ENCODE measurements at regions not wholly inside any gene's neighbourhood (a gene's known extent, or its start where the extent isn't known, plus 50 kb on each side); places are given as distances from the start of the nearest gene placed in this dataset.

- WGBS = 85% methylated on average over 4 of the region's 4 CpGs
- Histone ChIP-seq H3K36me3 (ENCODE audit: insufficient read depth, low read length) (no peaks in the 10 kb centered on the region), H3K4me3 (ENCODE audit: low read length) (no peak overlapping the region)
These were observed 136.8 kb upstream of the MGMT start for GRCh38 chr10:129330211-129330610.

GRCh38 chr10:129331207-129331838, 135.7 kb upstream of the MGMT start:
- H3K27me3 ChIP-seq (ENCODE audit: insufficient read depth, low read length) = no peaks in the 10 kb centered on the region
- 90% methylated on average over 11 of the region's 12 CpGs for WGBS
- peaks cover 7% of the 10 kb centered on the region for H3K4me1 ChIP-seq (ENCODE audit: insufficient read depth, low read length)
- no peak overlapping the region for H3K9ac ChIP-seq (ENCODE audit: low read depth, low read length)
- no peak overlapping the region for H3K4me3 ChIP-seq (ENCODE audit: low read length)
- no peak overlapping the region for H3K27ac ChIP-seq (ENCODE audit: low read depth, low read length)
- no peaks in the 10 kb centered on the region for H3K36me3 ChIP-seq (ENCODE audit: insufficient read depth, low read length)
- H3K9me3 ChIP-seq (ENCODE audit: insufficient read depth, low read depth, low read length) = no peaks in the 10 kb centered on the region

More at GRCh38 chr10:129330211-129330610, 136.8 kb upstream of the MGMT start:
- Histone ChIP-seq H3K27ac (ENCODE audit: low read depth, low read length) (no peak overlapping the region), H3K9me3 (ENCODE audit: insufficient read depth, low read depth, low read length) (no peaks in the 10 kb centered on the region), H3K27me3 (ENCODE audit: insufficient read depth, low read length) (no peaks in the 10 kb centered on the region), H3K4me1 (ENCODE audit: insufficient read depth, low read length) (peaks cover 7% of the 10 kb centered on the region), H3K9ac (ENCODE audit: low read depth, low read length) (no peak overlapping the region)

- H3K4me1 ChIP-seq (ENCODE audit: insufficient read depth, low read length) = peaks cover 7% of the 10 kb centered on the region
- no peaks in the 10 kb centered on the region for H3K27me3 ChIP-seq (ENCODE audit: insufficient read depth, low read length)
- no peaks in the 10 kb centered on the region for H3K9me3 ChIP-seq (ENCODE audit: insufficient read depth, low read depth, low read length)
- no peak overlapping the region for H3K9ac ChIP-seq (ENCODE audit: low read depth, low read length)
- H3K27ac ChIP-seq (ENCODE audit: low read depth, low read length) = no peak overlapping the region
- WGBS = 93% methylated on average over 13 of the region's 13 CpGs
- no peak overlapping the region for H3K4me3 ChIP-seq (ENCODE audit: low read length)
- H3K36me3 ChIP-seq (ENCODE audit: insufficient read depth, low read length) = no peaks in the 10 kb centered on the region
These were observed 135.2 kb upstream of the MGMT start for GRCh38 chr10:129331839-129332220.

GRCh38 chr10:129332476-129332875, 134.6 kb upstream of the MGMT start:
- no peak overlapping the region for H3K9ac ChIP-seq (ENCODE audit: low read depth, low read length)
- H3K27me3 ChIP-seq (ENCODE audit: insufficient read depth, low read length) = no peaks in the 10 kb centered on the region
- peaks cover 7% of the 10 kb centered on the region for H3K4me1 ChIP-seq (ENCODE audit: insufficient read depth, low read length)
- no peaks in the 10 kb centered on the region for H3K36me3 ChIP-seq (ENCODE audit: insufficient read depth, low read length)
- 31% methylated on average over 6 of the region's 6 CpGs for WGBS
- H3K4me3 ChIP-seq (ENCODE audit: low read length) = no peak overlapping the region
- H3K27ac ChIP-seq (ENCODE audit: low read depth, low read length) = no peak overlapping the region
- H3K9me3 ChIP-seq (ENCODE audit: insufficient read depth, low read depth, low read length) = no peaks in the 10 kb centered on the region

GRCh38 chr10:129333706-129334105, 133.3 kb upstream of the MGMT start:
- 97% methylated on average over 8 of the region's 8 CpGs for WGBS
- no peaks in the 10 kb centered on the region for H3K36me3 ChIP-seq (ENCODE audit: insufficient read depth, low read length)
- no peaks in the 10 kb centered on the region for H3K9me3 ChIP-seq (ENCODE audit: insufficient read depth, low read depth, low read length)
- H3K27me3 ChIP-seq (ENCODE audit: insufficient read depth, low read length) = no peaks in the 10 kb centered on the region
- no peak overlapping the region for H3K9ac ChIP-seq (ENCODE audit: low read depth, low read length)
- peaks cover 7% of the 10 kb centered on the region for H3K4me1 ChIP-seq (ENCODE audit: insufficient read depth, low read length)
- H3K27ac ChIP-seq (ENCODE audit: low read depth, low read length) = no peak overlapping the region
- H3K4me3 ChIP-seq (ENCODE audit: low read length) = no peak overlapping the region

- peaks cover 7% of the 10 kb centered on the region for H3K4me1 ChIP-seq (ENCODE audit: insufficient read depth, low read length)
- H3K27ac ChIP-seq (ENCODE audit: low read depth, low read length) = no peak overlapping the region
- no peaks in the 10 kb centered on the region for H3K27me3 ChIP-seq (ENCODE audit: insufficient read depth, low read length)
- WGBS = 89% methylated on average over 16 of the region's 16 CpGs
- no peak overlapping the region for H3K9ac ChIP-seq (ENCODE audit: low read depth, low read length)
- no peak overlapping the region for H3K4me3 ChIP-seq (ENCODE audit: low read length)
- H3K36me3 ChIP-seq (ENCODE audit: insufficient read depth, low read length) = no peaks in the 10 kb centered on the region
- no peaks in the 10 kb centered on the region for H3K9me3 ChIP-seq (ENCODE audit: insufficient read depth, low read depth, low read length)
These were observed 132.8 kb upstream of the MGMT start for GRCh38 chr10:129334266-129334665.

GRCh38 chr10:129335396-129335795, 131.6 kb upstream of the MGMT start:
- Histone ChIP-seq H3K27me3 (ENCODE audit: insufficient read depth, low read length) (no peaks in the 10 kb centered on the region), H3K36me3 (ENCODE audit: insufficient read depth, low read length) (no peaks in the 10 kb centered on the region), H3K4me1 (ENCODE audit: insufficient read depth, low read length) (peaks cover 7% of the 10 kb centered on the region), H3K9me3 (ENCODE audit: insufficient read depth, low read depth, low read length) (no peaks in the 10 kb centered on the region), H3K4me3 (ENCODE audit: low read length) (no peak overlapping the region), H3K27ac (ENCODE audit: low read depth, low read length) (no peak overlapping the region), H3K9ac (ENCODE audit: low read depth, low read length) (no peak overlapping the region)
- whole genome bisulfite sequencing = 96% methylated on average over 4 of the region's 4 CpGs

- no peaks in the 10 kb centered on the region for H3K36me3 ChIP-seq (ENCODE audit: insufficient read depth, low read length)
- H3K27ac ChIP-seq (ENCODE audit: low read depth, low read length) = no peak overlapping the region
- H3K4me3 ChIP-seq (ENCODE audit: low read length) = no peak overlapping the region
- WGBS = 94% methylated on average over 5 of the region's 5 CpGs
- no peaks in the 10 kb centered on the region for H3K9me3 ChIP-seq (ENCODE audit: insufficient read depth, low read depth, low read length)
- no peaks in the 10 kb centered on the region for H3K27me3 ChIP-seq (ENCODE audit: insufficient read depth, low read length)
- no peak overlapping the region for H3K9ac ChIP-seq (ENCODE audit: low read depth, low read length)
- peaks cover 4% of the 10 kb centered on the region for H3K4me1 ChIP-seq (ENCODE audit: insufficient read depth, low read length)
These were observed 131.1 kb upstream of the MGMT start for GRCh38 chr10:129335942-129336341.

GRCh38 chr10:129339191-129339590, 127.8 kb upstream of the MGMT start:
- Histone ChIP-seq H3K4me1 (ENCODE audit: insufficient read depth, low read length) (no peaks in the 10 kb centered on the region), H3K36me3 (ENCODE audit: insufficient read depth, low read length) (no peaks in the 10 kb centered on the region), H3K4me3 (ENCODE audit: low read length) (no peak overlapping the region), H3K27me3 (ENCODE audit: insufficient read depth, low read length) (no peaks in the 10 kb centered on the region), H3K9me3 (ENCODE audit: insufficient read depth, low read depth, low read length) (no peaks in the 10 kb centered on the region), H3K9ac (ENCODE audit: low read depth, low read length) (no peak overlapping the region), H3K27ac (ENCODE audit: low read depth, low read length) (no peak overlapping the region)
- 93% methylated on average over 8 of the region's 8 CpGs for WGBS

GRCh38 chr10:129339841-129340240, 127.2 kb upstream of the MGMT start:
- Histone ChIP-seq H3K4me3 (ENCODE audit: low read length) (no peak overlapping the region), H3K36me3 (ENCODE audit: insufficient read depth, low read length) (no peaks in the 10 kb centered on the region), H3K4me1 (ENCODE audit: insufficient read depth, low read length) (no peaks in the 10 kb centered on the region), H3K9me3 (ENCODE audit: insufficient read depth, low read depth, low read length) (no peaks in the 10 kb centered on the region), H3K9ac (ENCODE audit: low read depth, low read length) (no peak overlapping the region), H3K27me3 (ENCODE audit: insufficient read depth, low read length) (no peaks in the 10 kb centered on the region), H3K27ac (ENCODE audit: low read depth, low read length) (no peak overlapping the region)
- whole genome bisulfite sequencing = 96% methylated on average over 4 of the region's 4 CpGs

- 92% methylated on average over 5 of the region's 5 CpGs for WGBS
- H3K36me3 ChIP-seq (ENCODE audit: insufficient read depth, low read length) = no peaks in the 10 kb centered on the region
- H3K9ac ChIP-seq (ENCODE audit: low read depth, low read length) = no peak overlapping the region
- H3K4me1 ChIP-seq (ENCODE audit: insufficient read depth, low read length) = peaks cover 5% of the 10 kb centered on the region; the same call in 1 of the 2 replicates
- H3K27ac ChIP-seq (ENCODE audit: low read depth, low read length) = no peak overlapping the region
- no peaks in the 10 kb centered on the region for H3K27me3 ChIP-seq (ENCODE audit: insufficient read depth, low read length)
- H3K4me3 ChIP-seq (ENCODE audit: low read length) = no peak overlapping the region
- no peaks in the 10 kb centered on the region for H3K9me3 ChIP-seq (ENCODE audit: insufficient read depth, low read depth, low read length)
These were observed 126.0 kb upstream of the MGMT start for GRCh38 chr10:129341087-129341486.

- WGBS = 91% methylated on average over 2 of the region's 2 CpGs
- Histone ChIP-seq H3K9ac (ENCODE audit: low read depth, low read length) (no peak overlapping the region), H3K27ac (ENCODE audit: low read depth, low read length) (no peak overlapping the region), H3K4me1 (ENCODE audit: insufficient read depth, low read length) (peaks cover 5% of the 10 kb centered on the region; the same call in 1 of the 2 replicates), H3K4me3 (ENCODE audit: low read length) (no peak overlapping the region), H3K9me3 (ENCODE audit: insufficient read depth, low read depth, low read length) (no peaks in the 10 kb centered on the region), H3K27me3 (ENCODE audit: insufficient read depth, low read length) (no peaks in the 10 kb centered on the region), H3K36me3 (ENCODE audit: insufficient read depth, low read length) (no peaks in the 10 kb centered on the region)
These were observed 124.7 kb upstream of the MGMT start for GRCh38 chr10:129342385-129342784.
